Mammary epithelial cell (primary cell): ENCODE measurements at regions not wholly inside any gene's neighbourhood (a gene's known extent, or its start where the extent isn't known, plus 50 kb on each side); places are given as distances from the start of the nearest gene placed in this dataset.

ENCODE experiments used
- CTCF ChIP-seq, 2 donors: IDR thresholded peaks in 1 of 2; conservative IDR thresholded peaks in 1 of 2; 2 replicates each; pipeline ENCODE4 v1.5.1; 2011 to 2012; ENCODE audit warnings: inconsistent platforms in 2 of 2, low read length in 2 of 2, mild to moderate bottlenecking in 2 of 2, control low read depth in 1 of 2, low read depth in 1 of 2; ENCODE audit not compliant: insufficient read depth in 1 of 2; ENCODE audit errors: extremely low read depth in 1 of 2
- EZH2 ChIP-seq: IDR thresholded peaks from 2 replicates; pipeline ENCODE4 v1.6.1; 2012; ENCODE audit warnings: low read length, inconsistent platforms, borderline replicate concordance

GRCh38 chr13:34731486-34731885 is 210.6 kb upstream of the NBEA start:
- TF ChIP-seq EZH2: no peak
- no peak for TF ChIP-seq CTCF (conservative IDR thresholded peaks at IDR 0.05 in 1 of 2, IDR thresholded peaks at IDR 0.05 in 1 of 2; ENCODE audit: extremely low read depth in 1 of 2, insufficient read depth in 1 of 2, low read depth in 1 of 2, low read length in 2 of 2)
